ENCODE measurements at regions not wholly inside any gene's neighbourhood (a gene's known extent, or its start where the extent isn't known, plus 50 kb on each side); places are given as distances from the start of the nearest gene placed in this dataset.

- no peaks in the 10 kb centered on the region for H3K4me1 ChIP-seq (ENCODE audit: control insufficient read depth in 1 of 2, insufficient read depth in 2 of 2, low read length in 2 of 2)
Observed at GRCh38 chr11:81932303-81932702, 801.4 kb downstream of the FAM181B start.

GRCh38 chr11:81920205-81920604, 813.5 kb downstream of the FAM181B start:
- H3K9me3 ChIP-seq (ENCODE audit: control insufficient read depth in 1 of 2, low read length in 2 of 2): no peaks in the 10 kb centered on the region
- no peaks in the 10 kb centered on the region for H3K4me1 ChIP-seq (ENCODE audit: control insufficient read depth in 1 of 2, insufficient read depth in 2 of 2, low read length in 2 of 2)
- H3K4me3 ChIP-seq (ENCODE audit: low read depth in 1 of 2, low read length in 2 of 2): no peak overlapping the region
- no peak overlapping the region for H3K27ac ChIP-seq (ENCODE audit: low read length)
- no peaks in the 10 kb centered on the region for H3K36me3 ChIP-seq (ENCODE audit: control insufficient read depth in 1 of 2, insufficient read depth in 2 of 2, low read length in 2 of 2)
- H3K27me3 ChIP-seq (ENCODE audit: low read depth, low read length): no peaks in the 10 kb centered on the region

More at GRCh38 chr11:81932303-81932702, 801.4 kb downstream of the FAM181B start:
- no peak overlapping the region for H3K27ac ChIP-seq (ENCODE audit: low read length)
- H3K4me3 ChIP-seq (ENCODE audit: low read depth in 1 of 2, low read length in 2 of 2): no peak overlapping the region
- no peaks in the 10 kb centered on the region for H3K36me3 ChIP-seq (ENCODE audit: control insufficient read depth in 1 of 2, insufficient read depth in 2 of 2, low read length in 2 of 2)
- no peaks in the 10 kb centered on the region for H3K27me3 ChIP-seq (ENCODE audit: low read depth, low read length)
- H3K9me3 ChIP-seq (ENCODE audit: control insufficient read depth in 1 of 2, low read length in 2 of 2): no peaks in the 10 kb centered on the region

GRCh38 chr11:81916451-81916850, 817.2 kb downstream of the FAM181B start:
- Histone ChIP-seq H3K9me3 (ENCODE audit: control insufficient read depth in 1 of 2, low read length in 2 of 2) (no peaks in the 10 kb centered on the region), H3K4me3 (ENCODE audit: low read depth in 1 of 2, low read length in 2 of 2) (no peak overlapping the region), H3K36me3 (ENCODE audit: control insufficient read depth in 1 of 2, insufficient read depth in 2 of 2, low read length in 2 of 2) (no peaks in the 10 kb centered on the region), H3K27ac (ENCODE audit: low read length) (no peak overlapping the region), H3K27me3 (ENCODE audit: low read depth, low read length) (no peaks in the 10 kb centered on the region), H3K4me1 (ENCODE audit: control insufficient read depth in 1 of 2, insufficient read depth in 2 of 2, low read length in 2 of 2) (no peaks in the 10 kb centered on the region)

GRCh38 chr11:81915045-81915444, 818.6 kb downstream of the FAM181B start:
- Histone ChIP-seq H3K4me1 (ENCODE audit: control insufficient read depth in 1 of 2, insufficient read depth in 2 of 2, low read length in 2 of 2) (no peaks in the 10 kb centered on the region), H3K4me3 (ENCODE audit: low read depth in 1 of 2, low read length in 2 of 2) (no peak overlapping the region), H3K9me3 (ENCODE audit: control insufficient read depth in 1 of 2, low read length in 2 of 2) (no peaks in the 10 kb centered on the region), H3K27me3 (ENCODE audit: low read depth, low read length) (no peaks in the 10 kb centered on the region), H3K36me3 (ENCODE audit: control insufficient read depth in 1 of 2, insufficient read depth in 2 of 2, low read length in 2 of 2) (no peaks in the 10 kb centered on the region), H3K27ac (ENCODE audit: low read length) (no peak overlapping the region)

- H3K27ac ChIP-seq (ENCODE audit: low read length): no peak overlapping the region
- no peaks in the 10 kb centered on the region for H3K9me3 ChIP-seq (ENCODE audit: control insufficient read depth in 1 of 2, low read length in 2 of 2)
- H3K36me3 ChIP-seq (ENCODE audit: control insufficient read depth in 1 of 2, insufficient read depth in 2 of 2, low read length in 2 of 2): no peaks in the 10 kb centered on the region
- no peak overlapping the region for H3K4me3 ChIP-seq (ENCODE audit: low read depth in 1 of 2, low read length in 2 of 2)
- H3K27me3 ChIP-seq (ENCODE audit: low read depth, low read length): no peaks in the 10 kb centered on the region
- no peaks in the 10 kb centered on the region for H3K4me1 ChIP-seq (ENCODE audit: control insufficient read depth in 1 of 2, insufficient read depth in 2 of 2, low read length in 2 of 2)
Observed at GRCh38 chr11:81913793-81914192, 819.9 kb downstream of the FAM181B start.

- H3K4me3 ChIP-seq (ENCODE audit: low read depth in 1 of 2, low read length in 2 of 2): no peak overlapping the region
- H3K36me3 ChIP-seq (ENCODE audit: control insufficient read depth in 1 of 2, insufficient read depth in 2 of 2, low read length in 2 of 2): no peaks in the 10 kb centered on the region
- no peak overlapping the region for H3K27ac ChIP-seq (ENCODE audit: low read length)
- H3K4me1 ChIP-seq (ENCODE audit: control insufficient read depth in 1 of 2, insufficient read depth in 2 of 2, low read length in 2 of 2): no peaks in the 10 kb centered on the region
- H3K9me3 ChIP-seq (ENCODE audit: control insufficient read depth in 1 of 2, low read length in 2 of 2): no peaks in the 10 kb centered on the region
- no peaks in the 10 kb centered on the region for H3K27me3 ChIP-seq (ENCODE audit: low read depth, low read length)
Observed at GRCh38 chr11:81907996-81908395, 825.7 kb downstream of the FAM181B start.

- Histone ChIP-seq H3K27me3 (ENCODE audit: low read depth, low read length) (no peaks in the 10 kb centered on the region), H3K27ac (ENCODE audit: low read length) (no peak overlapping the region), H3K36me3 (ENCODE audit: control insufficient read depth in 1 of 2, insufficient read depth in 2 of 2, low read length in 2 of 2) (no peaks in the 10 kb centered on the region)
Observed at GRCh38 chr11:81899156-81899555, 834.5 kb downstream of the FAM181B start.

GRCh38 chr11:81897639-81898038, 836.0 kb downstream of the FAM181B start:
- no peak overlapping the region for H3K27ac ChIP-seq (ENCODE audit: low read length)
- H3K9me3 ChIP-seq (ENCODE audit: control insufficient read depth in 1 of 2, low read length in 2 of 2): no peaks in the 10 kb centered on the region
- no peaks in the 10 kb centered on the region for H3K36me3 ChIP-seq (ENCODE audit: control insufficient read depth in 1 of 2, insufficient read depth in 2 of 2, low read length in 2 of 2)
- H3K4me3 ChIP-seq (ENCODE audit: low read depth in 1 of 2, low read length in 2 of 2): no peak overlapping the region
- H3K27me3 ChIP-seq (ENCODE audit: low read depth, low read length): no peaks in the 10 kb centered on the region
- no peaks in the 10 kb centered on the region for H3K4me1 ChIP-seq (ENCODE audit: control insufficient read depth in 1 of 2, insufficient read depth in 2 of 2, low read length in 2 of 2)

More at GRCh38 chr11:81899156-81899555, 834.5 kb downstream of the FAM181B start:
- Histone ChIP-seq H3K4me1 (ENCODE audit: control insufficient read depth in 1 of 2, insufficient read depth in 2 of 2, low read length in 2 of 2) (no peaks in the 10 kb centered on the region), H3K9me3 (ENCODE audit: control insufficient read depth in 1 of 2, low read length in 2 of 2) (no peaks in the 10 kb centered on the region), H3K4me3 (ENCODE audit: low read depth in 1 of 2, low read length in 2 of 2) (no peak overlapping the region)

- H3K27ac ChIP-seq (ENCODE audit: low read length): no peak overlapping the region
- H3K4me1 ChIP-seq (ENCODE audit: control insufficient read depth in 1 of 2, insufficient read depth in 2 of 2, low read length in 2 of 2): no peaks in the 10 kb centered on the region
- H3K36me3 ChIP-seq (ENCODE audit: control insufficient read depth in 1 of 2, insufficient read depth in 2 of 2, low read length in 2 of 2): no peaks in the 10 kb centered on the region
- H3K9me3 ChIP-seq (ENCODE audit: control insufficient read depth in 1 of 2, low read length in 2 of 2): no peaks in the 10 kb centered on the region
- no peak overlapping the region for H3K4me3 ChIP-seq (ENCODE audit: low read depth in 1 of 2, low read length in 2 of 2)
- H3K27me3 ChIP-seq (ENCODE audit: low read depth, low read length): no peaks in the 10 kb centered on the region
Observed at GRCh38 chr11:81895258-81895657, 838.4 kb downstream of the FAM181B start.

GRCh38 chr11:81892770-81893635, 840.7 kb downstream of the FAM181B start:
- Histone ChIP-seq H3K27me3 (ENCODE audit: low read depth, low read length) (no peaks in the 10 kb centered on the region), H3K9me3 (ENCODE audit: control insufficient read depth in 1 of 2, low read length in 2 of 2) (no peaks in the 10 kb centered on the region), H3K4me3 (ENCODE audit: low read depth in 1 of 2, low read length in 2 of 2) (no peak overlapping the region), H3K36me3 (ENCODE audit: control insufficient read depth in 1 of 2, insufficient read depth in 2 of 2, low read length in 2 of 2) (no peaks in the 10 kb centered on the region), H3K4me1 (ENCODE audit: control insufficient read depth in 1 of 2, insufficient read depth in 2 of 2, low read length in 2 of 2) (no peaks in the 10 kb centered on the region), H3K27ac (ENCODE audit: low read length) (no peak overlapping the region)

- Histone ChIP-seq H3K9me3 (ENCODE audit: control insufficient read depth in 1 of 2, low read length in 2 of 2) (no peaks in the 10 kb centered on the region), H3K36me3 (ENCODE audit: control insufficient read depth in 1 of 2, insufficient read depth in 2 of 2, low read length in 2 of 2) (no peaks in the 10 kb centered on the region), H3K4me3 (ENCODE audit: low read depth in 1 of 2, low read length in 2 of 2) (no peak overlapping the region), H3K27ac (ENCODE audit: low read length) (no peak overlapping the region), H3K27me3 (ENCODE audit: low read depth, low read length) (no peaks in the 10 kb centered on the region), H3K4me1 (ENCODE audit: control insufficient read depth in 1 of 2, insufficient read depth in 2 of 2, low read length in 2 of 2) (no peaks in the 10 kb centered on the region)
Observed at GRCh38 chr11:81888391-81888790, 845.3 kb downstream of the FAM181B start.

GRCh38 chr11:81887671-81888070, 846.0 kb downstream of the FAM181B start:
- Histone ChIP-seq H3K27ac (ENCODE audit: low read length) (no peak overlapping the region), H3K27me3 (ENCODE audit: low read depth, low read length) (no peaks in the 10 kb centered on the region), H3K4me1 (ENCODE audit: control insufficient read depth in 1 of 2, insufficient read depth in 2 of 2, low read length in 2 of 2) (no peaks in the 10 kb centered on the region), H3K9me3 (ENCODE audit: control insufficient read depth in 1 of 2, low read length in 2 of 2) (no peaks in the 10 kb centered on the region), H3K4me3 (ENCODE audit: low read depth in 1 of 2, low read length in 2 of 2) (no peak overlapping the region), H3K36me3 (ENCODE audit: control insufficient read depth in 1 of 2, insufficient read depth in 2 of 2, low read length in 2 of 2) (no peaks in the 10 kb centered on the region)

All from muscle layer of duodenum (tissue), 2 donors.